Hematopoietic multipotent progenitor cell treated with erythropoietin and hydrocortisone succinate and interleukin-3 and kit ligand, for 17 days (in vitro differentiated cells): ENCODE measurements at regions not wholly inside any gene's neighbourhood (a gene's known extent, or its start where the extent isn't known, plus 50 kb on each side); places are given as distances from the start of the nearest gene placed in this dataset.
A peak's percentile ranks its signal among the peaks of the same experiment; 100 is the strongest.
"Not testable (repeated sequence)": the region's sequence is repeated elsewhere in the genome, so short reads cannot be mapped to it uniquely, and the experiment has no call there.

Experiments
- DNase-seq: peaks from one replicate; pipeline ENCODE4 v3.0.0-alpha.2; 2015; ENCODE audit warnings: low spot score

DNA sequence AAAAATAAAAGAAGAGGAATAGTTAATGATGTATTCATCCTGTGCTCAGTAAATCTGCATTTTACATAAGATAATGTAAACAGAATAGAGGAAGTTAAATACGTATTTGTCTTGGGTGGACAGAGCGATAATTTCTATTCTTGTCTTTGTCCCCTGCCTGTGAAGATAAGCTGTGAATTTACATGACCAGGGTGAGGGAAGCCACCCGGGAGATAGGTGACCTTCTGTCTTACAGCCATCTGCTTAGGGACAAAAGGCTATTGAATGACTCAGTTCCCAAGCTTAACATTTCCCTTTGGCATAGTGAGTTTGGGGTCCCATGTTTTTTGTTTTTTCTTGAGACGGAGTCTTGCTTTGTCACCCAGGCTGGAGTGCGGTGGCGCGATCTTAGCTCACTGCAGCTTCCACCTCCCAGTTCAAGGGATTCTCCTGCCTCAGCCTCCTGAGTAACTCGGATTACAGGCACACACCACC, 88.7 kb upstream of the KCTD7 start:
- no peak for DNase-seq

DNA sequence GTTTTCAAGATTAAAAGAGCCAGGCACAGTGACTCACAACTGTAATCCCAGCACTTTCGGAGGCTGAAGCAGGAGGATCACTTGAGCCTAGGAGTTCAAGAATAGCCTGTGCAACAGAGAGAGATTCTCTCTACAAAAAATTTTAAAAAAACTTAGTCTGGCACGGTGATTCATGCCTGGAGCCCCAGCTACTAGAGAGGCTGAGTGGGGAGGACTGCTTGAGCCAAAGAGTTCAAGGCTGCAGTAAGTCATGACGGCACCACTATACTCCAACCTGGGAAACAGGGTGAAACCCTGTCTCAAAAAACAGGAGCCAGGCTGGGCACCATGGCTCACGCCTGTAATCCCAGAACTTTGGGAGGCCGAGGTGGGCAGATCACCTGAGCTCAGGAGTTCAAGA, 86.6 kb upstream of the KCTD7 start:
- DNase-seq = no peak

DNA sequence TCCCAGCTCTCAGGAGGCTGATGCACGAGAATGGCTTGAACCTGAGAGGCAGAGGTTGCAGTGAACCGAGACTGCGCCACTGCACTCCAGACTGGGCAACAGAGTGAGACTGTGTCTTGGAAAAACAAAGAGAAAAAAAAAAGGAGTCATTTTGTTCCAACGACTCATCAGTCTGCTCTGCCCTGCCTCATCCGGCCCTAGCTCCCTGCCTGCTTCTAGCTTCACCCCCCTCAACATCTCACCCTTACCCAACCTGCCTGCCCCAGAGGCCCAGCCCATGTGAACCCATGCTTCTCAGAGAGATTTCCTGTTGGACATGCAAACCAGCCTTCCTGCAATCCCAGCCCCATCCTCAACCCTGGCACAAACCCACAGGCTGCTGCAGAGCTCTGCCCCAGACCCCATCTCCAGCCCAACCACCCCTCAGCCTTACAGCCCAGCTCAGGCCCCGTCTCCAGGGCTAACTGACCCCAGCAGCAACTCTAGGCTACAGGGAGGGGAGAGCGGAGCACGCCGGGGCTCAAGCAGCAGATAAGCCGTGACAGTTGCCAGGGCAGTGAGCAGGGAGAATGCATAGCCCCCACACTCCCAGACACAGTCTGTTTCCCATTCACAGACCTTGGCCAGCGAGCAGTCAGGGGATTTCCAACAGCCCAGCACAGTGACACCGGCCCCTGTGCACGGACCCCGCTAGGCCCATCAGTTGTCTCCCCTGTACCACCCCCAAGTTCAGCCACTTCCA, 86.0 kb upstream of the KCTD7 start:
- no peak for DNase-seq

DNA sequence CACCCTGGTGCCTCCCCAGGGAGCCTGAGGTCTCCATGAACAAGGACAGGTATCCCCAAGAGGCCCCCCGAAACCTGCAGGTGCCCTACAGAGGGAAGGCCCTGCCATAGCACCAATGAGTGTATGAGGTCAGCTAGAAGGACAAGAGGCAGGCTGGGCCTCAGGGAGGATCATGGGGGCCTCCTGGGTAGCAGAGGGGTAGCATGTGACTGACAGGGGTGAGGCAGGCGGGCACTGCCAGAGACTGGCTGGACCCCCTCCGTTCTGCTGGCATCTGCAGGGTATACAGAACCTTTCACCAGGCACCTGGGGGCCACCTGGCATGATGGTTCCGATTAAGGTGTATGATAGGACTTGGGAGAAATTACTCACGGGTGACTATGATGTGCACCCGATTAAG, 79.2 kb upstream of the KCTD7 start:
- DNase-seq = no peak

DNA sequence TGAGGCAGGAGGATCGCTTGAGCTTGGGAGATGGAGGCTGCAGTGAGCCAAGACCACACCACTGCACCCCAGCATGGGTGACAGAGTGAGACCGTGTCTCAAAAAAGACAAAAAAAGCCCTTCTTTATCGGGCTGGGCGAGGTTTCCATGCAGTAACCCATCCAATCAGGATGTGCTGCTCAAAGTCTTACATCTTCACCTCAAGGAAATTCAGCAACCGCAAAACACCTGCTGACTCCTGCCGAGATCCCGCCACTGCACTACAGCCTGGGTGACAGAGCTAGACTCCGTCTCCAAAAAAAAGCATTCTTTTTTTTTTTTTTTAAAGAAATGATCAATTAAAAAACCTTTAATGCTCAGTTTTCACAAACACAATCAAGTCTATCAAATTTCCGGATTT, 75.7 kb upstream of the KCTD7 start:
- DNase-seq = no peak

DNA sequence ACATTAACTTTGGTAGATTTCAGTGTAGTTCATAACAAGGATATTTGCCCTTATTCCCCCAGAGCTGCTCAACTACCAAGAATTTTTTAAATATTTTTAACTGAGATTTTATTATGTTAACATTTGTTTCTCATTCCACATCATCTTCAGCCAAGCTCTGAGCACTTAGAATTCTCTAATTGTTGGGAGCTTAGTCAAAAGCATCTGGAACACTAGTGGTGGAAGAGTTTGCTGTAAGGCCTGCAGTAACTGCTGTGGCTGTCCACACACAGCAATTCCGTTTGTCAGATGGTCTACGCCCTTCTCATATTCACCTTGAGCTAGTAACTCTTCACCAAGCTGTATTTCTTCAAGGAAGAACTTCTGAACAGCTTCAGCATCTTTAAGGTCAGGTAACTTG, 75.0 kb upstream of the KCTD7 start:
- peak; percentile 19 for DNase-seq

DNA sequence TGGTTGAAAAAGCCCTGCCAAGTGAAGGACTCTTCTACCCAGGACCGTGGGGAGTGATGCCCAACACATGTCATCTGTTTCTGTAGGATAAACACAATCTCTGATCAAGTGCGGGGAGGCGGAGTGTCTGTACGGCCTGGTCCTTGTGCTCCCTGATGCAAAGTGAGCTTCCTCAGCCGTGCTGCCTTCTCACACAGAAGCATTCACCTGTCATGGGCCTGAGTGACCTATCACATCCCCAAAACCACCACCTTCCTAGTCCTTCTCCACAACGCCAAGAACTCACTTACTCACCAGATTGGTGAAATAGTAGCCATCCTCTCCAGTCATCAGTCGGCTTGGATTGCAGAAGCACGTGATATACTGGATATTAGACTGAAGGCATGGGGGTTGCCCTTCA, 74.4 kb upstream of the KCTD7 start:
- DNase-seq = peak; percentile 56

DNA sequence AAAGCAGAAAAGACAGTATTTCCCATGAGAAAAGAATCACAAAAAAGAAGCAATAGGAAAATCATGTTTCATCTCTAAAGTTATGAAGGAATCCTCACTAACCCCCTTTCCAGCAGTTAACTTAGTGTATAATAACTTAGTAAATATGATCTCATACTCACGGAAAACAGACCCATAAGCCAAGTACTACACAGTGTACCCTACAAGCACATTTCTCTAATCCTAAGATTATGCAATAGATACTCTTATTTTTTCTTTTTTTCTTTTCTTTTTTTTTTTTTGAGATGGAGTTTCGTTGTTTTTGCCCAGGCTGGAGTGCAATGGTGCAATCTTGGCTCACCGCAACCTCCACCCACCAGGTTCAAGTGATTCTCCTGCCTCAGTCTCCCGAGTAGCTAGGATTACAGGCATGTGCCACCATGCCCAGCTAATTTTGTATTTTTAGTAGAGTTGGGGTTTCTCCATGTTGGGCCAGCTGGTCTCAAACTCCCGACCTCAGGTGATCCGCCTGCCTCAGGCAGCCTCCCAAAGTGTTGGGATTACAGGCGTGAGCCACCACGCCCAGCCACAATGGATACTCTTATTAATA, 73.7 kb upstream of the KCTD7 start:
- not testable (repeated sequence) for DNase-seq

DNA sequence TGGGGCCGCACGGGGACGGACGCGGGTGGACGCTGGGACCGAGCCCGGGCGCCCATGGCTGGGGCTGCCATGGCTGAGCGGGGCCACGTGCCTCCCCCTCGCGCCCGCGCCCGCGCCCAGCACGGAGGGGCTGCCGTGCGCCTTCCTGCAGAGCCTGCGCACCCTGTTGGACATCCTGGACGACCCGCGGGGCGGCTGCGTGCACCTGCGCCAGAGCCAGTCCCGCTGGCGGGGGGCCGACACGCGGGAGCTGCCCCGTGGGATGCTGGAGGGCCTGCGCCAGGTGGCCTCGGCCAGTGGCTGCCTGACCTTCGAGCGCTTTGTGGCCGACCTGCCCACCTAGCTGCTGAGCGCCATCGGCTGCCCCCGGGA, 72.5 kb upstream of the KCTD7 start:
- DNase-seq = no peak

DNA sequence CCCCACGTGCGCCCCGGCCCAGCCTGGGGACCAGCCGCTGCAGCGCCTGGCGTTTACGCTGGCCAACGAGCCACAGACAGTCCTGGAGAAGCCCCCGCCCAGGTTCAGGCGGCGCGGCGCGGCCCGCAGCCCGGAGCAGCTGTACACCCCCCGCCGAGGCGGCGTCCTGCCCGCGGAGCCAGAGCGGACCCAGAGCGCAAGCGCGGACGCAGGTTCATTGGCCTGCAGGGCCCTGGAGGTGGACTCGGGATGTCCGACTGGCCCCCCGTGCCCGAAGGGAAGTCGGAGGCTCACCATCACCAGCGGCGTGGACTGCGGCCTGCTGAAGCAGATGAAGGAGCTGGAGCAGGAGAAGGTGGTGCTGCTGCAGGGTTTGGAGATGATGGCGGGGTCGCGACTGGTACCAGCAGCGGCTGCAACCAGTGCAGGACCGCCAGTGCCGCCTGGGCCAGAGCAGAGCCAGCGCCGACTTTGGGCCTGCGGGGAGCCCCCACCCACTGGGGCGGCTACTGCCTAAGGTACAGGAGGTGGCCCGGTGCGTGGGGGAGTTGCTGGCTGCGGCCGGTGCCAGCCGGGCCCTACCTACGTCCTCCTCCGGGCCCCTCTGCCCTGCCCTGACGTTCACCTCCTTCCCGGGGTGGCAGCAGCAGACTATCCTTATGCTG, 72.0 kb upstream of the KCTD7 start:
- DNase-seq = no peak

DNA sequence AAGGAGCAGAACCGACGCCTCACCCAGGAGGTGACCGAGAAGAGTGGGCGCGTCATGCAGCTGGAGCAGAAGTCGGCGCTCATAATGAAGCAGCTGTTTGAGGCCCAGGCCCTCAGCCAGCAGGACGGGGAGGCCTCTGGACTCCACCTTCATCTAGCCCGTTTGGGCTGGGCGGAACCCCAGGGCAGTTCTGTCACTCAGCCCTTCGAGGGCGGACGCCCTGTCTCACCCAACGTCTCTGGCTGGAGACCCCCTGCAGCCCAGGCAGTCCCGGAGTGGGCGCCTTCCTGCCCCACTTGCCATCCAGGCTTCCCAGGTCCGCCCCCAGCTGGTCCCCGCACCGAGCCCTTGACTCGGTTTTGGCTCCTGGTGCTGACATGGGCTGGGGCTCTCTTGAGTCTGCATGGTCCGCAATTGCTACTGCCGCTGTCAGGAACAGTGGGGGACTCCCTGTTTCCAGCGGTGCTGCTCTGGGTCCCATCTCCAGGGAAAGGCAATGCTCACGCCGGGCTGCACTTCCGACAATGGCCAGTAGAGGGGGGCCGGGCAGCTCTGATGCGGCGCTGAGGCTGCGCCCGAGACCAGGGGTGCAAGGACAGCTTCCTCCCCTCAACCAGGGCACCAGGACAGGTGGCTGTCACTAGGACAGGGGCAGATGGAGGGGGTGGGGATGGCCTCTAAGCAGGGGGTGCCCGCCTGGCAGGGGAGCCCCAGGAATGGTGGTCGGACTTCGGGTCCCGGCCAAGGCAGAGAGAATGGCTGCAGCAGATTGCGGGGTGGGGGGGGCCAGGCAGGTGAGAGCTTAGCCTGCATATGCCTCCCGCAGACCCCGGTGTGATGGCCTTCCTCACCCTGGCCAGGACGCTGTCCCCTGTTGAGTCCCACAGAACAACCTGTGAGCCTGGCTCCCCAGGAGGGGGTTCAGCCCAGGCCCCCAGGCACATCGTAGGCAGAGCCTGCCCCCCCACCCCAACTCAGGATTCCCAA, 71.2 kb upstream of the KCTD7 start:
- DNase-seq = peak; percentile 72

DNA sequence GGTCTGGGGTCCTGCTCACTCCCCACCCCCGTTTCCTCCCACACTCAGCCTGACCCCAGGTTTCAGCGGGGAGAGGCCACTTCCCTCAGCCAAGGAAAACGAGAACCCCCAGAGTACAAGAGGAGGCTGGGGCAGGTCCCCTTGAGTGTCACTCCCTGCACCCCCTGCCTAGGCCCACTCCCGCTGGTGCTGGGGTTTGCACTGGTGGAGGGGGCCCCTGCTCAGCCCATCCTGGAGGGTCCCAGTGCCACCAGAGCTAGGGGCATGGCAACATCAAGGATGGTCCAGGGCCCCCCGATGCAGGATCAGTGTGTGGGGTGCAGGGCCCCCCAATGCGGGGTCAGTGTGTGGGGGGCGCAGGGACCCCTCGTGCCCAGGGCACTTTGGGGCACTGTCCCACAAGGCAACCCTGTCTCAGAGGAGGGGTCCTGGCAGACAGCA, 70.5 kb upstream of the KCTD7 start:
- DNase-seq = no peak

DNA sequence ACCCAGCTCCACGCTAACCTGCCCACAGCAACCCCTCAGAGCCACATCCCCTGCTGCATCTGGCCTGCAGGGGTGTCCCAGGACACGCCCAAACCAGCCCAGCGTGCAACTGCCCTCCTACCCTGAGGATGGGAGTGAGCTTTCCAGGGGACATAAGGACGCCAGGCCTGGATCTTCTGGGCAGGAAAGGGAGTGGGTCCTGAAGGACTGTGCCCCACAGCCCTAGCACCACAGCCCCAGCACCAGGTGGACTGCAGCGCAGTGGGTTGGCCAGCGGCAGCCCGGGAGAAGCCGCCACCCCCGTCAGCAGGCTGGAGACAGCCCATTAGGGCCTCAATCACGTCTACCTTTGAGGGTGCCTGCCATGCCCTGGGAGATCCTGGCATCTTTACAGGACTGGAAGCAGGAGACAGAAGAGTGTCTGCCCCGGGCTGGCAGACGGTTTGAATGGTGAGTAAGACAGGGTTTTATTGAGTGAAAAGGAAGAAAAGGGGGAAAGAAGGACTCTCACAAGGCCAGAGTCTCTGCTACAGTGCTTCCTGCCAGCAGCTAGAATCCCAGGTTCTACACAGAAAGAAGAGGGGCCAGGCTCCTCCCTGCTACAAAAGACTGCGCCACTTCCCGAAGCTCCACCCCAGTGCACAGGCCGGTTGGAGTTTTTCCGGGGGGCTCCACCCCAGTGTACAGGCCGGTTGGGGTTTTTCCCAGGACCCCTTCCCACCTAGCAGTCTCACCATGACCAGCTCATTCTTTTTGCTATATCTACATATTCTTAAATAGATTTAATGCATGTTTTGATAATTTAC, 69.8 kb upstream of the KCTD7 start:
- DNase-seq = no peak

DNA sequence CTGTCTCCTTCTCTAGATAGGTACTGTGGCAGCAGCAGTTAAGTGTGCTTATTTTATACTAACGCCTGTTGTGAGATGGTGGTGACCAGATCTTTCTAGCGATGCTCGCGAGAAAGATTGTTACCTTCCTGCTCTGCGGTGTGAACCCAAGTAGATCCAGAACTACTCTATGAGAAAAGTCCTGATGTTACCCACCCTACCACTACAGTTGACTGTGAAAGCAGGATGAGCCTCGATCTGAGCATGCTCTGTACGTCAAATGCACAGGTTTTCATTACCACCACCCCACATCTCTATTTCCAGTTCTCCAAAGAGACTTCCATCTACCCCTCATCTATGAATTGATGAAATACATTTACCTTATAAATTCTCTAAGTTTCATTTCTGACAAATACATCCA, 64.6 kb upstream of the KCTD7 start:
- DNase-seq = no peak

DNA sequence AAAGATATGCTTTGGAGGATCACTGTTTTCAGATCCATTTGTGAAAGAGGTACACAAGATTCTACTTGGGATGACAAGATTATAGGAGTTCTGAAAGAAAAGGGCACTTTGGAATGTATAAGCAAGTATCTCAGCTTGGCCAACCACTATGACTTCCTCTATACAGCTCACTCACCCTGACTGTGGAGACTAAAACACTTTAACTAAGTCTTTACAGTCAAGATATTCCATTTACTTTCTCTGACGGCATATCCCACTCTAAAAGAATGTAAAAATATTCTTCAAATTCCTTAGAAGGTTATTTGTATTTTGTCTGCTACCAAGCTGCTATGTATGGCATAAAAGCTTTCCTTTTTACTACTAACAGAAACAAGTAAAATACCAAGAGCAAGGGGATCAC, 58.5 kb upstream of the KCTD7 start:
- DNase-seq = not testable (repeated sequence)

DNA sequence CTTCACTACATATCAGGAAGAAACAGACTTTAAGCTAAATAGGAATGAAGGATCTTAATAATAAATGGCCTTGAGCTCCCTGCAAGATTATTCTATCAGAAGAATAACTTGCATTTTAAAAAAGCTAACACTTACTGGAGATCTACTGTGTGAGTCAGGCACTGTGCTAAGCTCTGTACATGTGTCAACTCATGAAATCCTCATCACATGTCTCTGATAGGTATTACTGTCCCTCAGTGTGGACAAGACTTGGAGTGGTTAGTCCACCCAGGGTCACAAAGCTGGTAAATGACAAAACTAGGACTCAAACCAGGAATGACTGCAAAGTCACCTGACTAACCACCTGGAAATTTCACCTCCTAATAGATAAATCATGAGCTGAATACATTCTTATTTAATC, 57.1 kb upstream of the KCTD7 start:
- DNase-seq = no peak

DNA sequence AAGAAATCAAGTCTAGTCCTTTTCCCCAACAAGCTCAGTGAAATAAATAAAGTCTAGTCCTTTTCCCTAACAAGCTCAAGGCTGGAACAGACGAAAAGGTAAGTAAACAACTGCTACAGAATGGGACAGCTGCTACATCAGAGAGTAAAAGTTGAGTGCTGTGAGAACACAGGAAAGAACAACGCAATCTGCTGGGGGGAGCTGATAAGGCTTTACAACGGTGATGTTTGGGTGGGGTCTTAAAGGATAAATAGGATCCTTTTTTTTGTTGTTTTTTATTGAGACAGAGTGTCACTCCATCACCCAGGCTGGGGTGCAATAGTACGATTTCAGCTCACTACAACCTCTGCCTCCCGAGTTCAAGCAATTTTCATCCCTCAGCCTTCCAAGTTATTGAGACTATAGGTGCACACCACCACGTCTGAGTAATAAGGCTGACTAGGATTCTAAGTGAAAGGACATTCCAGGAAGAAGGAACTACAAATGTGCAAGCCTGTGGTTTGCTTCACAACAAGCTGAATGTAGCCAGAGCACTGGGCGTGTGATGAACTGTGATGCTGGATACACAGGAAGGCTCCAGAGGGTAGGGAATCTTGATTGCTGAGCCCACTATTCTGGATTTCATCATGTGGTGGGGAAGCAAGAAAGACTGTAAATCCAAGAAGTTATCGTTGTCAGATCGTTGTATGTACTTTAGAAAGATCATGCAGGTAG, 54.7 kb upstream of the KCTD7 start:
- not testable (repeated sequence) for DNase-seq

DNA sequence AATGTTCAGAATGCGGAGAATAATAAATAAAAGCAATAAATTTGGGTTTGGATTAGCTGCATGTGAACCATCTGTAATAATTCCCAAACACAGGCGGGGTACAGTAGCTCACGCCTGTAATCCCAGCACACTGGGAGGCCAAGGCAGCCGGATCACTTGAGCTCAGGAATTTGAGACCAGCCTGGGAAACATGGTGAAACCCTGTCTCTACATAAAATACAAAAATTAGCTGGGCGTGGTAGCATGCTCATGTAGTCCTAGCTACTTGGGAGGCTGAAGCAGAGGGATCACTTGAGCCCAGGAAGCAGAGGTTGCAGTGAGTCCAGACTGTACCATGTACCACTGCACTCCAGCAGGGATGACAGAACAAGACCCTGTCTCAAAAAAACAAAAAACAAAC, 53.9 kb upstream of the KCTD7 start:
- not testable (repeated sequence) for DNase-seq

DNA sequence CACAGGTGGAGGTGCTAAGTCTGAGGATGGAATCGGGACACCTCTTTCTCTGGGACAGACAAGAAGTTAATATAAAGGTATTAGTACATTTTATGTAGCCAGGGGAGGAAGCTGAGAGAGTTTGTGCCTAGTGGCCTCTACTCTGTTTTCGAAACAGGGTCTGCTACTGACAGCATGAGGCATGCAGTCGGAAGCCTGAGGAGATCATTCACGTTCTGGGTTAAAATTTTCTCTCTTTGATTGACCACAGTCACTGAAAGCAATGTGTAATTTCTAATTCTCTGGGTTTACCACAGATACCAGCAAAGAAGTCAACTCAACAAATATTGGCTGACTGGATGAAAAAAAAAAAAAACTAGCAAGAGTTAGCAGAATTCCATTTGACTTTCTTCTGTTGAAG, 53.3 kb upstream of the KCTD7 start:
- no peak for DNase-seq

DNA sequence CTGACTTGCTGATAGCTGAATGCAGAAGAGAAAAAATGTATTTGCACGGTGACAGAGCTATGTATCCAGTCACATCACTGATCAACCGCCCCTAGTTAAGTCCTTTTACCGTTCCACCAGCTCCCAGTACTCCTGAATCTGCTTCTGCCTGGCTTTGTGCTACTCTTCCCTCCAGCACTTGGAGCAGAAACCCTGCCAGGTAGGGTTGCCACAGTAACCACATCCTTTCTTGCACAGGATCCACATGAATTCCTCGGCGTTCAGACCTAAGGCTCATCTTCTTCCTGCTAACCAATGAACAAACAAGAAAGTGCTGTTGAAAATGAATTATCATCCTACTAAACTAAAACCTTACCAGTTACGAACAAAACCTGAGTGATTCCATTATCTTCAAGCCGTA, 52.0 kb upstream of the KCTD7 start:
- DNase-seq = no peak
